NCI-H345 treated with DMSO at 0.1 percent for 48 hours (cell line): ENCODE measurements at regions not wholly inside any gene's neighbourhood (a gene's known extent, or its start where the extent isn't known, plus 50 kb on each side); places are given as distances from the start of the nearest gene placed in this dataset.
"Not testable (repeated sequence)": the region's sequence is repeated elsewhere in the genome, so short reads cannot be mapped to it uniquely, and the experiment has no call there.

Experiments used
- DNase-seq: peaks from one replicate; lab custom pipeline; 2025; ENCODE audit not compliant: unreplicated experiment; lab: John Stamatoyannopoulos, UW

GRCh38 chr13:44756276-44756810 is 180.2 kb upstream of the TSC22D1 start:
- DNase-seq: no peak

- no peak for DNase-seq
Observed at GRCh38 chr13:44755872-44756271, 179.7 kb upstream of the TSC22D1 start.

GRCh38 chr13:44752164-44752563 is 176.0 kb upstream of the TSC22D1 start:
- DNase-seq: no peak

- DNase-seq: no peak
Observed at GRCh38 chr13:44750630-44751029, 174.5 kb upstream of the TSC22D1 start.

- DNase-seq: no peak
Observed at GRCh38 chr13:44749906-44750305, 173.8 kb upstream of the TSC22D1 start.

GRCh38 chr13:44748439-44748838 is 172.3 kb upstream of the TSC22D1 start:
- DNase-seq: no peak

GRCh38 chr13:44747179-44747578 is 171.0 kb upstream of the TSC22D1 start:
- DNase-seq: no peak

- DNase-seq: no peak
Observed at GRCh38 chr13:44746690-44747089, 170.6 kb upstream of the TSC22D1 start.

- DNase-seq: no peak
Observed at GRCh38 chr13:44744880-44745633, 168.9 kb upstream of the TSC22D1 start.

- no peak for DNase-seq
Observed at GRCh38 chr13:44739539-44739938, 163.4 kb upstream of the TSC22D1 start.

- no peak for DNase-seq
Observed at GRCh38 chr13:44739120-44739519, 163.0 kb upstream of the TSC22D1 start.

- DNase-seq: no peak
Observed at GRCh38 chr13:44738463-44738862, 162.3 kb upstream of the TSC22D1 start.

- DNase-seq: no peak
Observed at GRCh38 chr13:44735806-44736205, 159.7 kb upstream of the TSC22D1 start.

GRCh38 chr13:44734201-44734707 is 158.1 kb upstream of the TSC22D1 start:
- no peak for DNase-seq

- no peak for DNase-seq
Observed at GRCh38 chr13:44732503-44733098, 156.5 kb upstream of the TSC22D1 start.

- DNase-seq: no peak
Observed at GRCh38 chr13:44730851-44731250, 154.7 kb upstream of the TSC22D1 start.

- peak; percentile 22 for DNase-seq
Observed at GRCh38 chr13:44730099-44730498, 154.0 kb upstream of the TSC22D1 start.

- not testable (repeated sequence) for DNase-seq
Observed at GRCh38 chr13:44727591-44727990, 151.5 kb upstream of the TSC22D1 start.

GRCh38 chr13:44726778-44727177 is 150.6 kb upstream of the TSC22D1 start:
- DNase-seq: no peak

- DNase-seq: no peak
Observed at GRCh38 chr13:44726214-44726613, 150.1 kb upstream of the TSC22D1 start.

- DNase-seq: no peak
Observed at GRCh38 chr13:44719857-44720671, 143.9 kb upstream of the TSC22D1 start.
